HepG2 (cell line): ENCODE measurements at regions not wholly inside any gene's neighbourhood (a gene's known extent, or its start where the extent isn't known, plus 50 kb on each side); places are given as distances from the start of the nearest gene placed in this dataset.

Experiments used
- ATAC-seq: fragments of 200-7000 bp; cut with Tn5 transposase; 3 replicates; pipeline ENCODE4 v1.9.1; 2020; ENCODE audit warnings: mild to moderate bottlenecking, moderate library complexity
- BruUV-seq: library from RNA; stranded (reverse); fragments of 400-500 nt; replicated peaks from 2 replicates; lab custom pipeline; 2021; lab: Mats Ljungman, UMichigan
- CTCF ChIA-PET: fragments of 300-600 bp; formaldehyde crosslinking; extraction: SDS; loops from one replicate; lab custom pipeline; 2021; ENCODE audit warnings: low total read pairs, inconsistent platforms, low intra/inter-chr PET ratio; lab: Yijun Ruan, JAX
- POLR2A ChIA-PET: fragments of 350-600 bp; sonication (Branson Sonifier 250); formaldehyde crosslinking; loops from one replicate; lab custom pipeline; 2020; ENCODE audit warnings: antibody characterized with exemption, inconsistent platforms; lab: Yijun Ruan, JAX
- DNase-seq: peaks from one replicate; pipeline ENCODE4 v3.0.0-alpha.2; 2015; ENCODE audit warnings: low spot score
- FAIRE-seq: peaks from 3 replicates; lab custom pipeline; 2011; peaks lifted over from hg19 to GRCh38; lab: Jason Lieb, UNC
- H2AFZ ChIP-seq: one replicate; pipeline ENCODE4 v1.6.1; 2011; ENCODE audit warnings: low read length, inconsistent platforms
- H3K27ac ChIP-seq: fragments of 300-600 bp; 3 replicates; pipeline ENCODE4 v1.8.0; 2011; ENCODE audit warnings: mixed run types, mild to moderate bottlenecking, mixed read lengths, low read length, inconsistent platforms; ENCODE audit not compliant: insufficient read depth; ENCODE audit errors: extremely low read length
- H3K27me3 ChIP-seq, 2 experiments: fragments of 200-600 bp in 1 of 2; 2 replicates in 1 of 2; 3 replicates in 1 of 2; pipeline versions ENCODE4 v1.6.0 to v1.8.0; 2011; ENCODE audit warnings: low read length in 2 of 2, mild to moderate bottlenecking in 2 of 2, moderate library complexity in 2 of 2, inconsistent platforms in 1 of 2; ENCODE audit not compliant: insufficient read depth in 2 of 2, control insufficient read depth in 1 of 2
- H3K36me3 ChIP-seq, 2 experiments: fragments of 200-600 bp in 1 of 2; replicated peaks in 1 of 2; 2 replicates in 1 of 2; 3 replicates in 1 of 2; pipeline versions ENCODE4 v1.5.1 to v1.8.0; 2011; ENCODE audit warnings: low read length in 2 of 2, inconsistent platforms in 1 of 2; ENCODE audit not compliant: insufficient read depth in 2 of 2, control insufficient read depth in 1 of 2
- H3K4me1 ChIP-seq: 2 replicates; pipeline ENCODE4 v1.5.1; 2012; ENCODE audit warnings: low read length, inconsistent platforms; ENCODE audit not compliant: insufficient read depth
- H3K4me2 ChIP-seq: 2 replicates; pipeline ENCODE4 v1.6.0; 2011; ENCODE audit warnings: low read depth, low read length, inconsistent platforms
- H3K4me3 ChIP-seq, 3 experiments: fragments of 200-600 bp in 1 of 3; sonication (generic), shearing (Covaris generic) in 1 of 3; replicated peaks in 1 of 3; 2 replicates each; pipeline ENCODE4 v1.5.1; 2011 to 2016; ENCODE audit warnings: low read length in 3 of 3, inconsistent platforms in 2 of 3, low read depth in 2 of 3, mild to moderate bottlenecking in 2 of 3, control low read depth in 1 of 3, mixed read lengths in 1 of 3; ENCODE audit not compliant: insufficient read depth in 1 of 3
- H3K79me2 ChIP-seq: one replicate; pipeline ENCODE4 v1.6.1; 2011; ENCODE audit warnings: low read length, inconsistent platforms; ENCODE audit not compliant: insufficient read depth
- H3K9ac ChIP-seq: 2 replicates; pipeline ENCODE4 v1.6.0; 2011; ENCODE audit warnings: mild to moderate bottlenecking, low read depth, low read length, inconsistent platforms; ENCODE audit not compliant: insufficient read depth
- H3K9me3 ChIP-seq: 2 replicates; pipeline ENCODE4 v1.5.1; 2012; ENCODE audit warnings: mild to moderate bottlenecking, low read length
- H4K20me1 ChIP-seq: 2 replicates; pipeline ENCODE4 v1.6.0; 2011; ENCODE audit warnings: inconsistent platforms, mild to moderate bottlenecking, low read length, moderate library complexity; ENCODE audit not compliant: insufficient read depth
- CEBPB ChIP-seq: IDR thresholded peaks from 2 replicates; pipeline ENCODE4 v1.6.1; 2011; ENCODE audit warnings: low read depth, low read length, improper control_type of control experiment, borderline replicate concordance
- DNMT1 ChIP-seq: sonication (generic); formaldehyde crosslinking; IDR thresholded peaks from 2 replicates; pipeline ENCODE4 v1.5.1; 2020; ENCODE audit warnings: mild to moderate bottlenecking, missing genetic modification reagents
- SATB2 ChIP-seq: sonication (generic); formaldehyde crosslinking; IDR thresholded peaks from 2 replicates; pipeline ENCODE4 v1.5.0; 2020; ENCODE audit warnings: missing genetic modification reagents
- THAP8 ChIP-seq: sonication (generic); formaldehyde crosslinking; IDR thresholded peaks from 2 replicates; pipeline ENCODE4 v1.5.1; 2020; ENCODE audit warnings: missing genetic modification reagents, mild to moderate bottlenecking, borderline replicate concordance
- ZFYVE20 ChIP-seq: sonication (generic); formaldehyde crosslinking; IDR thresholded peaks from 2 replicates; pipeline ENCODE4 v1.8.0; 2023; ENCODE audit warnings: low read depth, mild to moderate bottlenecking, moderate library complexity, missing genetic modification reagents, borderline replicate concordance
- ZNF878 ChIP-seq: sonication (generic); formaldehyde crosslinking; IDR thresholded peaks from 2 replicates; pipeline ENCODE4 v1.8.1; 2023; ENCODE audit warnings: mild to moderate bottlenecking, missing genetic modification reagents, moderate library complexity
- ZSCAN12 ChIP-seq: sonication (generic); formaldehyde crosslinking; IDR thresholded peaks from 2 replicates; pipeline ENCODE4 v1.9.0; 2021; ENCODE audit warnings: mild to moderate bottlenecking, missing genetic modification reagents
- WGBS: methylation state at CpG from one replicate; pipeline ENCODE4 v1.1.6; 2017; ENCODE audit warnings: low lambda C conversion rate; 5-methylcytosine and 5-hydroxymethylcytosine counted together
- in situ Hi-C: cut with HindIII; loops from 2 replicates; pipeline ENCODE4 v1.10.0; 2017; ENCODE audit warnings: low pct_unique_long_range_greater_than_20kb; ENCODE audit not compliant: extremely low pct_ligation_motif_present
- intact Hi-C: fragments of 100-400 bp; cut with micrococcal nuclease; formaldehyde crosslinking; loops from one replicate; pipeline ENCODE4 v1.10.0; 2022; ENCODE audit not compliant: unreplicated experiment
- TF ChIP-seq, protein P1 (sequence below): sonication (generic); formaldehyde crosslinking; IDR thresholded peaks from 2 replicates; pipeline ENCODE4 v1.5.0; 2020; ENCODE audit warnings: missing genetic modification reagents

DNA sequence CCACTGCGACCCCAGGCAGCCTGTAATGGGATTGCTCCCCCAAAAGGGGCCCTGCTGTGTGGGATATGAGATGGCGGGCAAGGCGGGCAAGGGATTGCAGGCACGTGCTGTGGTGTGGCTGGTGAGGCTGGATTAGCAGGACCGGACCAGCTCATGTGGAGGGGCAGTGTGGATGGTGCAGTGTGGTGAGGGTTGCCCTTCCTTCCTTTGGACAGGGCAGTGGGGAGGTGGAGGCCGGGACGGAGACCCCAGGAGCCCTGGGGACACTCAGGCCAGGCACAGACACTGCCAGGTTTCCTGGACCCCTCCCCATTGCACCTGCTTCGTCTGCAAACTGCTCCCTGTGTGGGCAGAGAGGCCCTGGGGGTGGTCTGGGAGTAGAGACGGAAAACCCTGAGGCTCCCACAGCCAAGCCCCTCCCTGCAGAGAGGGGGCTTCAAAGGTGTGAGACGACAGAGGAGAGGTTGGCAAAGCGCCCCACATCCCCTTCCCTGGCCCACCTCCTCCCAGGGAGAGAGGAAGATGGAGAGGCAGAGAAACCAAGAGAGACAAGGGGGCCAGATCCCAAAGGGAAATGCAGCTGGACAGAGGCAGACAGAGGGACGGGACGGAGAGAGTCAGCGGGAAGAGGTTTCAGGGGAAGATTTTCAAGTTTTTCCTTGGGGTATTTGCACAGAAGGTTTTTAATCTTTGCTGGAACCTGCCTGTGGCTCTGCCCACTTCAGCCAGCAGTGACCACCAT, 89.2 kb downstream of the MICALL2 start:
- Histone ChIP-seq H3K27me3 (peaks cover 14 to 55% of the 10 kb centered on the region in 2 experiments; a peak in 4 of 5 replicates), H3K9ac (no peak overlapping the region), H3K79me2 (no peaks in the 10 kb centered on the region), H3K36me3 (no peaks in the 10 kb centered on the region), H3K27ac (no peak overlapping the region), H4K20me1 (no peaks in the 10 kb centered on the region), H3K4me2 (no peak overlapping the region), H2AFZ (no peak overlapping the region), H3K4me1 (peaks cover 11% of the 10 kb centered on the region), H3K9me3 (no peaks in the 10 kb centered on the region), H3K4me3 (no peak overlapping the region)
- ATAC-seq (no peak), DNase-seq (no peak), FAIRE-seq (no peak)
- TF ChIP-seq DNMT1 (CRISPR knock-in tag) (no peak), CEBPB (no peak), SATB2 (CRISPR knock-in tag) (no peak), ZFYVE20 (CRISPR knock-in tag) (no peak), ZNF878 (CRISPR knock-in tag) (no peak), THAP8 (no peak), ZSCAN12 (CRISPR knock-in tag) (no peak)
- TF ChIP-seq, protein P1, sequence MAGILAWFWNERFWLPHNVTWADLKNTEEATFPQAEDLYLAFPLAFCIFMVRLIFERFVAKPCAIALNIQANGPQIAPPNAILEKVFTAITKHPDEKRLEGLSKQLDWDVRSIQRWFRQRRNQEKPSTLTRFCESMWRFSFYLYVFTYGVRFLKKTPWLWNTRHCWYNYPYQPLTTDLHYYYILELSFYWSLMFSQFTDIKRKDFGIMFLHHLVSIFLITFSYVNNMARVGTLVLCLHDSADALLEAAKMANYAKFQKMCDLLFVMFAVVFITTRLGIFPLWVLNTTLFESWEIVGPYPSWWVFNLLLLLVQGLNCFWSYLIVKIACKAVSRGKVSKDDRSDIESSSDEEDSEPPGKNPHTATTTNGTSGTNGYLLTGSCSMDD (CRISPR knock-in tag) = no peak
- intact Hi-C loops (no loop called here), in situ Hi-C loops (no loop called here)
- 38% methylated on average over 12 of the region's 14 CpGs for WGBS
- no TSS peak for BruUV-seq
- POLR2A ChIA-PET = no interaction called here
- CTCF ChIA-PET = no interaction called here
